ENCODE measurements at regions not wholly inside any gene's neighbourhood (a gene's known extent, or its start where the extent isn't known, plus 50 kb on each side); places are given as distances from the start of the nearest gene placed in this dataset.

DNA sequence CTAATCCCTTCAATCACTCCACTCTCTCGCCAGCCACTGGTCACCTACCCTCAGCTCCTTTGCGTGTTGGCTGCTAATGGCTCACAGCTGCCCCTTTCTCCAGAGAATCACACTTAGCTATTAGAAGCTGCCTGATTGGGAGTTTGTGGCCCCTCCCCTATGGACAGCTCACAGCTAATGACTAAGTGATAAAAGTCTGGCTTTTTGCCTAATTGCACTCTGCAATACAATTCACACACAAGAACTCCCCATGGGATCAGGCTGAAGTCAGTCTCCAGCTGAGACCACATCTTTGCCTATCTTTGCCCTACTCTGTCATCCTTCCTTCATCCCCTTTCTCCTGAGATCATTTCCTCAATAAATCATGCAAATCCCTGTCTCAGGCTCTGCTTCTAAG is 701.9 kb upstream of the RAB6C start:
- DNase-seq = no peak

- DNase-seq = no peak
Observed at GRCh38 chr2:129281791-129282530, 697.5 kb upstream of the RAB6C start.

- DNase-seq = no peak
Observed at GRCh38 chr2:129285012-129285411, 694.5 kb upstream of the RAB6C start.

DNA sequence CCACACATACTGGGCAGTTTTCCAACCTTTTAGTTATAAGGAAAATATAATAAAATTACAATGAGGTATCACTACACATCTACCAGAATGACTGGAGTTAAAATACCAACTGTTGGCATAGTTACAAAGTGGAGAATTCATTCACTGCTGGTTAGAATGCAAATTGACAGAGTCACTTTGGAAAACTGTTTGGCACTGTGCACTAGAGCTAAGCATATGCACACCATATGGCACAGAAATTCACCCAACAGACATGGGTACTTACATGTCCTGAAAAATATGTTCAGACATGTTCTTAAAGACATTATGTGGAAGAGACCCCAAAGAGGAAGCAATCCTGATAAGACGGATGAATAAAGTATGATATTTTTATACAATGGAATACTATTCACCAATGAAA is 686.1 kb upstream of the RAB6C start:
- no peak for DNase-seq

- no peak for DNase-seq
Observed at GRCh38 chr2:129296396-129296795, 683.1 kb upstream of the RAB6C start.

DNA sequence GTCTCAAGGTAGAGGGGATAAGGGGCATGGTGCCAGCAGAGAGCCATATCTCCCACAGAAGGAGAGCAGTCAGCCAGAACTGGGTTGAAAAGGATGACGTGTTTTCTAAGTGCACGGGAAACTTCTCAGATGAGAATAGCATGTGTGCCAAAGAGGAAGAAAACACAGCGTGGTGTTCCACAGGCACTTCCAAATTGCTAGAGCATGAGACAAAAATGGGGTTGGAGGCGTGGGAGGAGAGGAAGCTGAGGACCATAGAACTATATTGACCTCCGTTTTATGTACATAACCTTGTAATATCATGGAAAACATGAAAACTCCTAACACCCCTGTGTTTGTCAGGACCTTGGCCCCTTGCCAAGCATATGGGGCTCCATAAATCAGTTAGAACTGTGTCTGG is 682.7 kb upstream of the RAB6C start:
- DNase-seq = peak; percentile 10 to 17

GRCh38 chr2:129297430-129297829 is 682.0 kb upstream of the RAB6C start:
- DNase-seq = no peak

DNA sequence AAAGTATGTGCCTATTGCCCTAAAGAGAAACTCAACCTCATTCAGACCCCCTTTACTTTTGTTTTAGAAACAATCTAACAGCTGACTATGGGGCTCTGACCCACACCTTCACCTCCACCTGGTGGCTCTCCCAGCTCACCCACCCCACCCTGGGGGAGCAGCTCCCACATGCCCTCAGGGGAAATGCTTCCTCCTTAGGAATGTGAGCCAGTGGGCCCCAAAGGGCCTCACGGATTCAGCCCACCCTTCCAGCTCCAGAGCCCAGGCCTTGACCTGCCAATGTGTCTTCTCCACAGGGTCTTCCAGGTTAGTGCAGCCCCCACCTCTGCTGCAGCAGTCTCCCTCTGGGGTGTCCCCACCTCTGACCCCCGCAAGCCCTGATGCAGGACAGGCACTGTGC is 680.1 kb upstream of the RAB6C start:
- DNase-seq = no peak

- no peak for DNase-seq
Observed at GRCh38 chr2:129299756-129300155, 679.7 kb upstream of the RAB6C start.

DNA sequence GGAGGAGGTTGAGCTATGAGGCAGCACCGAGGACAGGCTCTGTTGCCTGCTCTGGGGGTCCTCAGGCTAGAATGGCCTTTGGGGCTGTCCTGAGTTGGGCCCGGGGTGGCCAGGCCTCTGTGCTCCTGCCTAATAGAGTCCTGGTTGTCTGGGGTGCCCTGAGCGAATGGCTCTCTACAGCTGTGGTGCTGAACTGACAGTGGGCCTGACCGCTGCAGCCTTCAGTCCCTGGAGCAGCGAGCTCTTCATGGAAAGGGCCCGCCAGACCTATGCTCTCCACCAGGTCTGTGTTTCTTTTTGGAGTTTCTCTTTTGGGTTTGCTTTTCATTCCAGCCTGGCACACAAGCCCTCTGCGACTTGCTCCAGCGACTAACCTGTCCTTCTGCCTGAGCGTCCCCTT is 679.0 kb upstream of the RAB6C start:
- no peak for DNase-seq

GRCh38 chr2:129301431-129301913 is 678.0 kb upstream of the RAB6C start:
- no peak for DNase-seq

DNA sequence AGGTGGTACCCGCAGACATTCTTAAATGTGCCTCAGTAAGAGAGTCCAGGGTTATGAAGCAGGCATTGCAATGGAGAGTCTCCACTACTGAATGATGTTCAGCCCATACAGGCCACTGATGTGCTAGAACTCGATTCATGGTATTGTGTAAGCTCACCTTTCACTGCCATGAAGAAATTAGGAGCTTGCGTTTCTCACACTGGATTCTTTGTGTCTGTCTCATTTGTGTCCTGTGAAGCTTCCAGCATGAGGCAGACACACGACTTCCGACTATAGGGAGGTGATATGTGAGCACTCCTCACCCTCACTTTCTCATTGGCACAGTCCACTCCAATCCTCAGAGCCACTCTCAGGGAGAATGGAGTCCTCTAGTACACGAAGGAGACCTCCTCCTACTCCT is 677.4 kb upstream of the RAB6C start:
- DNase-seq = no peak

GRCh38 chr2:129302561-129303183 is 676.8 kb upstream of the RAB6C start:
- no peak for DNase-seq

DNA sequence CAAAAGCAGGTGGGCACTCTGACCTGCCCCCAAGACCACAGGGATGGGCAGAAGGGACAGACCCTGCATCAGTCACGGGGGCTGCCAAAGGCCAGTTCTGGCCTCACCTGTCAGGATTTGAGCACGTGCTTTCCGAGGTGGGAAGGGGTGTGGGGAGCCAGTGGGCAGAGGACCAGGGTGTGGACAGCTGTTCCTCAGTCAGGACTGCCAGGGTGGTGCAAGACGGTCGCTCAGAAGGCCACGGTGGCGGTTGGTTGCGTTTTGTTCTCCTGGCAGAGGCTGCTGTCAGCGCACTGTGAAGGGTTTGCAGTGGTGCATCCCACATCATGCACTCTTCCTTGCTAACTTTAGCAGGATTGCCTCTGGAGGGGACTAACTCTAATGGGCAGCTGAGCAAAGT is 665.3 kb upstream of the RAB6C start:
- no peak for DNase-seq

DNA sequence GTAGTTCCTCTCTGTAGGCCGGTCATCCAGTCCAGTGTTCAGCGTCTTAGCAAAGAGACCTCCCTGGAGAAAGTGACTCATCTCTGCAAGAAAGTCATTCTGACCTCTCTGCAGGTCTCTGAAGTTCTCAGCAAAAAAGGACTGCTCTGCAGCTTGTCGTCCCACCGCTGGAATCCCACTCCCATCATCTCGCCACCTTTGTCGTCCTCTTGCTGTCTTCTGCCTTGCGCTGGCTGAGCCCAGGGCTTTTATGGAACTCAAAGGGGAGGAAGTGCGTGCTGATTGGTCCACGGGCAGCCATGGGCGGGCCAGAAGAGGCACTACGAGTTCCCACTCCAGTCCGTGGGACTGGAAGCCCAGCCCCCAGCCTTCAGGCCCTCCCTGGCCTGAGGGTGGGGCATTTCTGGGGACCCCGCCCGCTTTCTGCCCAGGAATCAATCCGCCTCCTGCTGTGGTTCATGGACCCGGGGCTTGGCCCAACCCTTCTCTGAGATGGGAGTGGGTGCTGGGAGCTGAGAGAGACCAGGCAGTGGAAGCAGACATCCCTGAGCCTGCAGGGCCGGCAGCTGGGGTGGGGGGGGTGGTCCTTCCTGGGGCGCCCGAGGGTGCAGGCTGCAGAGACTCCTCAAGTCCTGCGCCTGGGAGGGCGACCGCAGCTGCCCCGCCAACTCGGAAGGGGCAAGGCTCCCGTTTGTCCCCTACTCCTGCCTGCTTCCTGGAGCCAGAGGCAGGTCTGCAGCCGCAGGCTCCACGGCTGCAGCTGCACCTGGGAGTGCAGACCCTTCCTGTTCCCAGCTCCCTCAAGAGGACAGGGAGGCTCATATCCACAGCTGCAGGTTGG is 660.7 kb upstream of the RAB6C start:
- DNase-seq = no peak

DNA sequence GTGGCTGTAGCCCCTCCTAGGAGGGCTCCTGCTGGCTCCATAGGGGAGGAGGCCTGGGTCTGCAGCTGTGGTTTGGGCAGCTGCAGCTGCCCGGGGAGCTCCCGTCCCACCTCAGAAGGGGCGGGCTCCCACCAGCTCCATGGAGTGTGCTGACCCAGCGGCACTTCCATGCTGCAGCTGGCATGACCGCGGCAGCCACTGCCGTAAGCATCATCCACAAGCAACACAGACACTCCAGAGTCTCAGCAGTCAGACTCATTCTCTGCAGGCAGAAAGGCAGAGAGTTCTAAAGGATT is 660.1 kb upstream of the RAB6C start:
- no peak for DNase-seq

- no peak for DNase-seq
Observed at GRCh38 chr2:129320288-129320687, 659.2 kb upstream of the RAB6C start.

DNA sequence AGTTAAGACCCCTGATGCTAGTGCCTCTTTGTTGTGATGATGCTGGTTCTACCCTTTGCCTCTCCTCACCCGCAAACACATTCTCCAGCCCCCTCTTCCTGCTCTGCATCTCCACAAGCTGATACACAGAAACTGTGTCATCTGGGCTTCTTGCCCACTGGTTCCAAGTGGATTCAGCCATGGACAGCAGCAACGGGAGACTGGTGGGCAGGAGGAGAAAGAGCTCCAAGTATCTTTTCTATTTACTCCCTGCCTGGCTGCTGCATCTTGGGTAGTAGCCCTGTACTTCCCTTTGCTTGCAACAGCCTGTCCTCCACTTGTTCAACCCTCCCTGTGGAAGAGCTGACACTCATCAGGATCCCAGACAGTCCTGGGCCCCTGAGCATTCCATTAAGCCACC is 655.1 kb upstream of the RAB6C start:
- DNase-seq = no peak

GRCh38 chr2:129325151-129325550 is 654.3 kb upstream of the RAB6C start:
- no peak for DNase-seq

GRCh38 chr2:129329574-129329973 is 649.9 kb upstream of the RAB6C start:
- no peak for DNase-seq

- no peak for DNase-seq
Observed at GRCh38 chr2:129330504-129330903, 649.0 kb upstream of the RAB6C start.

GRCh38 chr2:129331638-129332037 is 647.8 kb upstream of the RAB6C start:
- DNase-seq = no peak

- no peak for DNase-seq
Observed at GRCh38 chr2:129334128-129334527, 645.3 kb upstream of the RAB6C start.
